ENCODE measurements at regions not wholly inside any gene's neighbourhood (a gene's known extent, or its start where the extent isn't known, plus 50 kb on each side); places are given as distances from the start of the nearest gene placed in this dataset.

GRCh38 chr12:19036673-19037357 lies 92.7 kb upstream of the PLEKHA5 start:
- no peak for TF ChIP-seq CTCF (IDR thresholded peaks at IDR 0.05; ENCODE audit: control insufficient read depth, insufficient read depth, low read depth, low read length, missing control alignments)
- no peak overlapping the region for H3K4me3 ChIP-seq (ENCODE audit: control insufficient read depth, low read depth, low read length)
- no peak for DNase-seq (ENCODE audit: low read depth)

GRCh38 chr12:19038209-19038608 lies 91.3 kb upstream of the PLEKHA5 start:
- no peak for DNase-seq (ENCODE audit: low read depth)
- TF ChIP-seq CTCF (IDR thresholded peaks at IDR 0.05; ENCODE audit: control insufficient read depth, insufficient read depth, low read depth, low read length, missing control alignments), result no peak
- H3K4me3 ChIP-seq (ENCODE audit: control insufficient read depth, low read depth, low read length), result no peak overlapping the region

- no peak for DNase-seq (ENCODE audit: low read depth)
- H3K4me3 ChIP-seq (ENCODE audit: control insufficient read depth, low read depth, low read length), result no peak overlapping the region
- TF ChIP-seq CTCF (IDR thresholded peaks at IDR 0.05; ENCODE audit: control insufficient read depth, insufficient read depth, low read depth, low read length, missing control alignments), result no peak
Measured at GRCh38 chr12:19039515-19039914, 90.0 kb upstream of the PLEKHA5 start.

DNA sequence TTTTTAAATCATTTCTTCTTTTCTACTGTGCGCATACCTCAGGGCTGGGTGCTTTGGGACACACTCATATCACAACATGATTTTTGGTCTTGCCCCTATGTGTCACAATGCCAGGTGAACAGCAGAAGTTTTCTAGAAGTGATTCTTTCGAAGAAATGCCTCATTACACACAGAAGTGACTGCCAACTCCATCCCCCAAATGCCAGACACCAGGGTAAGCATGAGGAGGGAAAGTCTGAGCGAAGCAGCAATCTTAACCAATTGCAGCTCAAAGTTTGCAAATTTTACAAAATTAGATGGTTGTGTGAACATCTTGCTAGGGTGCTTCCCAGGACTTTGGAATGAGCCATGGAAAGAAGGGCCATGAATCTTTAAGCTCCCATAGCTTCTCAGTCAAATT lies 87.3 kb upstream of the PLEKHA5 start:
- no peak overlapping the region for H3K4me3 ChIP-seq (ENCODE audit: control insufficient read depth, low read depth, low read length)
- TF ChIP-seq CTCF (IDR thresholded peaks at IDR 0.05; ENCODE audit: control insufficient read depth, insufficient read depth, low read depth, low read length, missing control alignments), result no peak
- DNase-seq (ENCODE audit: low read depth), result no peak

- no peak overlapping the region for H3K4me3 ChIP-seq (ENCODE audit: control insufficient read depth, low read depth, low read length)
- TF ChIP-seq CTCF (IDR thresholded peaks at IDR 0.05; ENCODE audit: control insufficient read depth, insufficient read depth, low read depth, low read length, missing control alignments), result no peak
- no peak for DNase-seq (ENCODE audit: low read depth)
Measured at GRCh38 chr12:19044430-19044829, 85.1 kb upstream of the PLEKHA5 start.

DNA sequence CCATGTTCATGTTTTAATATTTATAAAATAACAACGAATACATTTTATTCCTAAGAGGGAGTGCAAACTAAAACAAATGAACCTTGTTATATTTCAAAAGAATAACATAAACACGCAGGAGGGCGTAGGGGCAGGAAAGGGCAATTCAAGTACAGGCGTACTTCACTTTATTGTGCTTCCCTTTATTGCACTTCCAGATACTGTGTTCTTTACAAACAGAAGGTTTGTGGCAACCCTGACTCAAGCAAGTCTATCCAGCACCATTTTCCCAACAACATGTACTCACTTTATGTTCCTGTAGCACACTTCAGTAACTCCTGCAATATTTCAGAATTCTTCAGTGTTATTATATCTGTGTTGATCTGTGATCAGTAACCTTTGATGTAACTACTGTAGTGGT lies 84.6 kb upstream of the PLEKHA5 start:
- no peak overlapping the region for H3K4me3 ChIP-seq (ENCODE audit: control insufficient read depth, low read depth, low read length)
- no peak for TF ChIP-seq CTCF (IDR thresholded peaks at IDR 0.05; ENCODE audit: control insufficient read depth, insufficient read depth, low read depth, low read length, missing control alignments)
- DNase-seq (ENCODE audit: low read depth), result no peak
